ENCODE measurements at regions not wholly inside any gene's neighbourhood (a gene's known extent, or its start where the extent isn't known, plus 50 kb on each side); places are given as distances from the start of the nearest gene placed in this dataset.

GRCh38 chr1:203926025-203926540 lies 64.7 kb downstream of the SNRPE start:
- DNase-seq (ENCODE audit: low read depth): peak; percentile 41
- no peak overlapping the region for H3K4me3 ChIP-seq (ENCODE audit: low read depth, low read length)

DNA sequence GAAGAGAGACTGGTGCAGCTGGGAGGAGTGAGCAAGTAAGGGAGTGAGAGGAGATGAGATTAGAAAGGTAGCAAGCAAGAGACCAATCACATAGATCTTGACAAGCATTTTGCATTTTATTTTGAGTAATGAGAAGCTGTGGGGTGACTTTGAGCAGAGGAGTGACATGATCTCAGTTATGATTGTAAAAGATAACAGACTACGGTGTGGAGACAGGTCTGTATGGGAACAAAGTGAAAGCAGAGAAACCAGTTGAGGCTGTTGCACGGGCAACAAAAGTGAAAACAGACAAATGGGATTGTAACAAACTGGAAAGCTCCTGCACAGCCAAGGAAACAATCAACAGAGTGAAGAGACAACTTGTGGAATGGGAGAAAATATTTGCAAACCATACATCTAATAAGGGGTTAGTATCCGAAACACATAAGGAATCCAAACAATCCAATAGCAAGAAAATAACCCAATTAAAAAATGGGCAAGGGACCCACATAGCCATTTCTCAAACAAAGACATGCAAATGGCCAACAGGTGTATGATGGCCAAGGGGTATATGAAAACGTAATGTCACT lies 68.4 kb downstream of the SNRPE start:
- no peak for DNase-seq (ENCODE audit: low read depth)
- no peak overlapping the region for H3K4me3 ChIP-seq (ENCODE audit: low read depth, low read length)

GRCh38 chr1:203930342-203930741 lies 68.9 kb downstream of the SNRPE start:
- DNase-seq (ENCODE audit: low read depth): peak; percentile 25
- H3K4me3 ChIP-seq (ENCODE audit: low read depth, low read length): no peak overlapping the region

DNA sequence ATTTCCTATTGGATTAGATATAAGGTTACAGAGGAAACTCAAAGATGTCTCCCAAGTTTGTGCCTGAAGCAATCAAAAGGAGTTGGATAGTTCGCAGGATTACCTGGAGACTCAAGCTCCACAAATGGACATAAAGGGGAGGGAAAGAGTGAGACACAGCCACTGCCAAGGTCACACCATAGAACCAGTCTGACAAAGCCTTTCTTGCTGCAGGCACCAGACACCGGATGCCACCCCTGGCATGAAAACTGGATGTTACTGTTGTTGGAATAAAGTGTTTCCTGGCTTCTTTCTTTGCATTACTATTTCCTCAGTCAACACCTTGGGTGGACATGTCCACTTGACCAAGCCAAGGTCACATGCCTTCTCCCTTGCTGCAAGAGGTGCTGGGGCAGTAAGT lies 70.6 kb downstream of the SNRPE start:
- no peak overlapping the region for H3K4me3 ChIP-seq (ENCODE audit: low read depth, low read length)
- no peak for DNase-seq (ENCODE audit: low read depth)

DNA sequence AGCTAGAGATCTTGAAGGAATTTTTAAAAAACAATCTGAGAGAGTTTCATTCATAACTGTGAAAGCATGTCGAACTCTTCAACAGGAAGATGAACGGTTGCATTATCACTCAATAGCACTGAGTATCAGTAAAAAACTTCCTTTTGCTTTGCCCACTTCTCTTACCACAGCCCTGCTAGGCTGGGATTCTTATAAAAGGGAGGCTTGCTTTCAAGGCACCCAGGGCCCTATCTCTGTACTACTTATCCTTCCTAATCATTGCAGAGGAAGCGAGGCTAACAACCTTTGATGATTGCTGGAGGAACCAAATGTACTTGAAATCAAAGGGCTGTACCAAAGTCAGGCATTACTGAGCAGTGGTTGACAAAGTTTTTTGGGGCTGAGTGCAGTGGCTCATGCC lies 71.2 kb downstream of the SNRPE start:
- DNase-seq (ENCODE audit: low read depth): no peak
- no peak overlapping the region for H3K4me3 ChIP-seq (ENCODE audit: low read depth, low read length)

GRCh38 chr1:203934027-203934426 lies 72.6 kb downstream of the SNRPE start:
- H3K4me3 ChIP-seq (ENCODE audit: low read depth, low read length): no peak overlapping the region

DNA sequence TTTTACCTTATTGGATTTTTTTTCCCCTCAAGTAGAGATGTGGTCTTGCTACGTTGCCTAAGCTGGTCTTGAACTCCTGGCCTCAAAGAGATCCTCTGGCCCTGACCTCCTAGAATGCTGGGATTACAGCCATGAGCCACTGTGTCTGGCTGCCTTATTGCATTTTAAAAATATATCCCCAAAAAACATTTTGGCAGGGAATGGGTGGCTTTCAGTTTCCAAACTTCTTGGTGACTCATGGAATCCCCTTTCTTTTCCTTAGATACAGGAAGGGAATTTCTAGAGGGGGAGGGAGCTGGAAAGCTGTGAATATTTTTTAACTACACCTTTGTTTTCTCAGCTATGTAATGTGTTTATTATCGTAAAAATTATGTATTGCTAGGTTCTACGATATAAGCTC lies 73.3 kb downstream of the SNRPE start:
- H3K4me3 ChIP-seq (ENCODE audit: low read depth, low read length): no peak overlapping the region
- no peak for DNase-seq (ENCODE audit: low read depth)

More at GRCh38 chr1:203934027-203934426, 72.6 kb downstream of the SNRPE start:
- no peak for DNase-seq (ENCODE audit: low read depth)

DNA sequence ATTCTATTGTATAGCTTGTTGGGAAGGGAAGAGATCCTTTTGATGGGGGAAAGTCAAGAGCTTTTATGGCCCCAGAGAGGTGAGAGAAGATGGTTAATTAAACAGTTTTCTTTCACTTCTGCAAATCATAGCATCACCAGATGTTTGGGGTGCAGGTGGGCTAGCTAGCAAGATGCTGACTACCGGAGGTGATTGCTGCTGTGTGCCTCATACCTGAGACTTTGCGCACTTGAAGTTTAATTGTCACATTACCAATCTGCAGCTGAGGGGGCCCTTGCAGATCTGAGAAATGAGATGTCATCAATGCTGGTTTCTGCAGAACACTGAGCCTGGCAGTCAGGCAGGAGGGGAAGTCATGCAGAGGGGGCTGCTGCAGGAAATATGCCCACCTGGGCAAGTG lies 73.9 kb downstream of the SNRPE start:
- DNase-seq (ENCODE audit: low read depth): no peak
- H3K4me3 ChIP-seq (ENCODE audit: low read depth, low read length): no peak overlapping the region

DNA sequence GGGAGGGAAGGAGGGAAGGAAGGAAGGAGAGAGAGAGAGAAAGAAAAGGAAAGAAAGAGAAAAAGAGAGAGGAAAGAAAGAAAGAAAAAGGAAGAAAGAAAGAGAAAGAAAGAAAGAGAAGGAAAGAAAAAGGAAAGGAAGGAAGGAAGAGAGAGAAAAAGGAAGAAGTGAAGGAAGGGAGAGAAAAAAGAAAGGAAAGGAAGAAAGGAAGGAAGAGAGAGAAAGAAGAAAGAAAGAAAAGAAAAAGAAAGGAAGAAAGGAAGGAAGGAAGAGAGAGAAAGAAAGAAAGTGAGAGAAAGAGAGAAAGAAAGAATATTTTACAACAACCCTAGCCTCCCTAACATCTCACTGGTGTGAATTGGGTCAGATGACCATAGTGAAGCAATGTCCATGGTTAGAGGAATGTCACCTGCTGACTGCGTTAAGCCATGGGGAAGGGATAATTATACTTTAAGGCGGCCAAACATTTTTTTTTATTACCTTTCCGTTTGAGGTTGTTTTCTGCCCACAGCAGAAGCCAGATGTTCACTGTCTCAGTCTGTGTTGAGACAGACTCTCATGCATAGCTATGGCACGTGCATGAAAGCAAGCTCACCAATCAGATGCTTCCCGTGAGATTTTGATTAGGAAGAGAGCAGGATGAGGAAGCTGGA lies 76.4 kb downstream of the SNRPE start:
- no peak for DNase-seq (ENCODE audit: low read depth)
- no peak overlapping the region for H3K4me3 ChIP-seq (ENCODE audit: low read depth, low read length)

DNA sequence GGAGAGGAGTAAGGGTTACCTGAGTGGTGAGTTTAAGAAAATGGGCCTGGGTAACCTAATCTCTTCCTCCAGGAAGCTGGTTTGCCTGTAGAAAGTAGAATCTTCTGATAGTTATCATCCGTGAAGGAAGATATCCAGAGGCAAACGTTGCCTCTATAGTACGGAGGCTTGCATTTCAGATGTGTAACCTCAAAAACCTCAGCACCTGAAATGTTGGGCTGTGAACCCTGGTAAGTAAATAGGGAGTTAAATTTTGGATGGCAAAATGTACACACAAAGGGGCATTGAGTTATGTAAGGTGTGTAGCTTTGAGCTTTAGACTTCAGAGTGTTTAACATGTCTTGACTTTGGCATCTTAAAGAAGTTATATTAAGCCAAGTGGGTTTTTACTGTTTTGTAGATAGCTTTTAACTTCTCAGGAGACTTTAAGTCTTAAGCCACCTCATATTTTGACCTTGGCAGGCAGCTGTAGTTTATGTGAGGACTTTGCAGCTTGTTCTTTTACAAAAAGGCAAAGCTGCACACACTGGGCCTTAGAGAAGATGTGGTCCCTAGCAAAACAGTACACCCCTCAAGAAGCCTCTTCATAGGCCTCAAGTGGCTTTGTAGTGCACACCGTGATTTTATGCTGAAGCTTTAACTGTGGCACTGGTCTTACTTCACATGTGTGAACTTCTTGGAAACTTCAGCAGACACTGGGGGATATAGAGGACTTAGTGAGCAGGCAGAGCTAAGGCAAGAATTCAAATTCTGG lies 83.4 kb downstream of the SNRPE start:
- no peak for DNase-seq (ENCODE audit: low read depth)
- no peak overlapping the region for H3K4me3 ChIP-seq (ENCODE audit: low read depth, low read length)

- DNase-seq (ENCODE audit: low read depth): no peak
- H3K4me3 ChIP-seq (ENCODE audit: low read depth, low read length): no peak overlapping the region
Observed at GRCh38 chr1:203954293-203954692, 92.9 kb downstream of the SNRPE start.

DNA sequence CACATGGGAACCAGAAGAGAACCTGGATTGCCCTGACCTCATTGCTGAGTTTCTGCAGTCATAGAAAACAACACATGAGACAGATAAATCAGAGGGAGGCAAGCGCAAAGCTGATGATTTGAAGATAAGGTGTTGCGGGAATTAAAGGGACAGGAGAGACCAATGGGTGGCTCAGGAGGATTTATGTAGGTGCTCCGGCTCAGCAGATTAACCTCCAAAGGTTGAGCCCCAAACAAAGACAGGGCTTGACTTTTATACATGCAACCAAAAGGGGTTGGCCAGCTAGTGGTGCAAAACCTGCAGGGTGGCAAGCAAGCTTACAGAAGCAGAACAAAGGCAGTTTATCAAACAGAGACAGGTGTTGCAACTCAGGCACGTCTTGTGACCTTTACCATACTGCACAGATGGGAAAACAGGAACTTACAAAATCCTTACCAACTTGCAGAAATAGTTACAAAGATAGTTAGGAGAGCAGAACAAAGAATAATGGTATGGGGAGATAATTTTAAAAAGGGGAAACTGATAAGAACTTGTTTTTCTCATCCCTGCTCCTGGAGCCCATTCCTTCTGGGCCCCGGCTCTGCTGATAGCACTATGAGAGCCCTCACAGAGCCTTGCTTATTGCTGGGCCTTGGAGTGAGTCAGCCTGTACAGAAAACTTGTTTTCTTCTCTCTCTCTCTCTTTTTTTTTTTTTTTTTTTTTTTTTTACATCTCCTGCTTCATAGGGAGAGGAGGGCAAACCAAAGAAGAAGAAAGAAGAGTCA lies 93.6 kb downstream of the SNRPE start:
- no peak overlapping the region for H3K4me3 ChIP-seq (ENCODE audit: low read depth, low read length)
- no peak for DNase-seq (ENCODE audit: low read depth)

DNA sequence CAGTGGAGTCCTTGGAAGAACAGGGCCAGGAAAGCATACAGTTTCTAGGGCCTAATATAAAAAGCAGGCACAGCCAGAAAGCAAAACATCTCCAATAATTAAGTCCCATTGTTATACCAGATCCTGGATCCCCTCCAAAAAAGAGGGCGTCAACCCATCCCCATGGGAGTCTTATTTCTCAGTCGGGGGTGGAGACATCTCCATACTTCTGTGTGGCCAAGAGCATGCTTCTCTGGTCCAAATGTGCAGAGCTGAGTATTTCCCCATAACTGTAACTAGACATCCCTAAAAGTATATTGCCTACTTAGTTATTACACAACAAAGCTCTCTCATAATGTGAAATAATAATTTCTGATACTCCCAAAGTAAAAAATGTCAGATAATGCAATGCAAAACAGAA lies 104.2 kb upstream of the SOX13 start:
- H3K4me3 ChIP-seq (ENCODE audit: low read depth, low read length): no peak overlapping the region
- DNase-seq (ENCODE audit: low read depth): no peak

- no peak for DNase-seq (ENCODE audit: low read depth)
- no peak overlapping the region for H3K4me3 ChIP-seq (ENCODE audit: low read depth, low read length)
Observed at GRCh38 chr1:203969846-203970245, 103.1 kb upstream of the SOX13 start.

DNA sequence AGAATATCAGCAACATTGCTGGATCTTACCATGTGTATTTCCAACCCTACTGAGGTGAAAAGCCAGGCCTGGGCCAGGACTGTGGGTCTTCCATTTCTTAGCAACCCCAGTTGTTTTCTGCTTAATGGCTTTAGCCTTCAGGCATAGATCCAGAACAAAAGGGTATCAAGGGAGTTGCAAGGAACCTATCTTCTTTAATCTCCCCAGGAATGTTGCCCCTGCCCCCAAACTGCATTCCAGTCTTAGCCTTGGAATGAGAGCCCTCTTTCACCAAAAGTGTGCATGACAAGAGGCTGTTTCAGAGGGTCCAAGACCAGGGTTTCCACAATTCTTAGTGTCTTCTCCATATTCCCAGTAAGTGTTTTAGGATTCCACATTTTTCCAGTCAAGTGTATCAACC lies 87.9 kb upstream of the SOX13 start:
- DNase-seq (ENCODE audit: low read depth): no peak
- H3K4me3 ChIP-seq (ENCODE audit: low read depth, low read length): no peak overlapping the region

- DNase-seq (ENCODE audit: low read depth): no peak
- no peak overlapping the region for H3K4me3 ChIP-seq (ENCODE audit: low read depth, low read length)
Observed at GRCh38 chr1:203985676-203986075, 87.2 kb upstream of the SOX13 start.

- no peak for DNase-seq (ENCODE audit: low read depth)
Observed at GRCh38 chr1:203986887-203987461, 85.9 kb upstream of the SOX13 start.

DNA sequence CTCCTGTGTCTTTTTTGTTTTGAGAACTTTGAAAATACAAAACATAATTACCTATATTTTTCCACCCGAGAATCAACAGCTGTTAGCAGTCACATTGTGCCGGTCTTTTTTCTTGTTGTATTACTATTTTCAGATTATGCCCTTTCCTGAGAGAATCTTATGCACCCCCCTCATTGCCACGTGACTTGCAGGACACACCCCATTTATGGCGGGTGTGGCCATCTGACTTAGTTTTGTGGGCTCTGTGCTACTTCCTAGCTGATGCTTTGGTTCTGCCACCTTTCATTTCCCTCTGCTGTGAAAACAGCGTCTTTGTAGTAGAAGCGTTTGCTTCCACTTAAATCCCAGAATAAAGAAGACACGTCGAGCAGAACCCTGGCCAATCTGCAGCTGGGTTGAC lies 82.8 kb upstream of the SOX13 start:
- no peak overlapping the region for H3K4me3 ChIP-seq (ENCODE audit: low read depth, low read length)
- DNase-seq (ENCODE audit: low read depth): no peak

More at GRCh38 chr1:203986887-203987461, 85.9 kb upstream of the SOX13 start:
- H3K4me3 ChIP-seq (ENCODE audit: low read depth, low read length): no peak overlapping the region

DNA sequence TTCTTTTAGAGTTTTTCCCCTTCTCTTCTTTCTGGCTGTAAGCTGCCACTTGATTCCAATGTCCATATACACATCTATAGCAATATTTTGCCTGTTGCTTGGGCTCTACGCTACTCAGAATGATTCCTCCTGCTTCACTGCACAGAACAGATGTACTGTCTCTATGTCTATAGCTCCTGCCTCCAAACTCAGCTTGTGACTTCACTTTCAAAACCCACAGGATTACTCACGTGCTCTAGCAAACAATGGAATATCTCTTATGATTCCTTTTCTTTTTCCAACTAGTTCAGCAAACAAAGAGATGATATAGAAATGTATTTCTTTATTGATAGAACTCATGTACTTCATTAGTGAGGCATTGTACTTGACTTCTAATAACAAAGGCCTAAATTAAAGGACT lies 80.5 kb upstream of the SOX13 start:
- DNase-seq (ENCODE audit: low read depth): no peak

DNA sequence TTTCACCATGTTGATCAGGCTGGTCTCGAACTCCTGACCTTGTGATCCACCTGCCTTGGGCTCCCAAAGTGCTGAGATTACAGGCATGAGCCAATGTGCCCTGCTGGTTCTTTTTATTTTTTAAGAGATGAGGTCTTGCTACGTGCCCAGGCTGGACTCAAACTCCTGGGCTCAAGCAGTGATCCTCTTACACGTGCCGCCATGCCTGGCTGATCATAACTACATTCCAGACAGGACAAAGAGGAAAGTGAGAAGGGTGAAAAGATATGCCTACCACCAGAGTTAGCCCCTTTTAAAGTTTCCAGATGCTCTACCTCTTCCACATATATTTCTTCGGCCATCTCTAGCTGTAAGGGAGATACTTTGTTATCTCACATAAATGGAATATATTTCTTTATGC lies 79.7 kb upstream of the SOX13 start:
- no peak overlapping the region for H3K4me3 ChIP-seq (ENCODE audit: low read depth, low read length)
- DNase-seq (ENCODE audit: low read depth): no peak

More for the DNA sequence above, 80.5 kb upstream of the SOX13 start:
- no peak overlapping the region for H3K4me3 ChIP-seq (ENCODE audit: low read depth, low read length)
